A549 (cell line): ENCODE measurements at regions not wholly inside any gene's neighbourhood (a gene's known extent, or its start where the extent isn't known, plus 50 kb on each side); places are given as distances from the start of the nearest gene placed in this dataset.

Experiments used
- ESRRA ChIP-seq: fragments of 150-350 bp; IDR thresholded peaks from 2 replicates; pipeline ENCODE4 v1.6.1; 2014; ENCODE audit warnings: mild to moderate bottlenecking, low read length, borderline replicate concordance
- KDM1A ChIP-seq: fragments of 200-600 bp; sonication (generic); IDR thresholded peaks from 2 replicates; pipeline ENCODE4 v1.6.1; 2016; ENCODE audit warnings: low read depth, mild to moderate bottlenecking
- MAFK ChIP-seq: fragments of 450-650 bp; IDR thresholded peaks from 2 replicates; pipeline ENCODE4 v1.6.1; 2014; ENCODE audit not compliant: partially characterized antibody
- MAZ ChIP-seq: fragments of 150-350 bp; IDR thresholded peaks from 2 replicates; pipeline ENCODE4 v1.6.1; 2014; ENCODE audit warnings: antibody characterized with exemption, low read depth, low read length, borderline replicate concordance
- MYC ChIP-seq: IDR thresholded peaks from 2 replicates; pipeline ENCODE4 v1.6.1; 2012; ENCODE audit warnings: mild to moderate bottlenecking, inconsistent platforms, low read length, improper control_type of control experiment, borderline replicate concordance
- PHF8 ChIP-seq: fragments of 200-600 bp; sonication (generic); IDR thresholded peaks from 2 replicates; pipeline ENCODE4 v1.6.1; 2016; ENCODE audit warnings: low read depth, mild to moderate bottlenecking, antibody characterized with exemption, moderate library complexity, borderline replicate concordance
- RFX5 ChIP-seq: fragments of 450-650 bp; IDR thresholded peaks from 2 replicates; pipeline ENCODE4 v1.7.1; 2014; ENCODE audit warnings: antibody characterized with exemption, mild to moderate bottlenecking, moderate library complexity
- SMC3 ChIP-seq: fragments of >200 bp; sonication (Bioruptor Twin); formaldehyde crosslinking; IDR thresholded peaks from 3 replicates; pipeline ENCODE4 v1.6.1; 2018; ENCODE audit warnings: inconsistent platforms
- TP53 ChIP-seq: fragments of 250-450 bp; sonication (Bioruptor Pico); IDR thresholded peaks from 2 replicates; pipeline ENCODE4 v1.5.0; 2021; ENCODE audit warnings: mild to moderate bottlenecking, moderate library complexity
- ZSCAN20 ChIP-seq: fragments of 250-450 bp; sonication (Bioruptor Pico); IDR thresholded peaks from 2 replicates; pipeline ENCODE4 v1.8.0; 2022; ENCODE audit warnings: mild to moderate bottlenecking, moderate library complexity
- TF ChIP-seq, protein P1 (sequence below): fragments of >200 bp; sonication (Bioruptor Twin); formaldehyde crosslinking; IDR thresholded peaks from 3 replicates; pipeline ENCODE4 v1.5.1; 2016
- TF ChIP-seq, protein P2 (sequence below): IDR thresholded peaks from 2 replicates; pipeline ENCODE4 v1.6.1; 2012
- TF ChIP-seq, protein P3 (sequence below): IDR thresholded peaks from 2 replicates; pipeline ENCODE4 v1.6.1; 2012; ENCODE audit warnings: low read depth, borderline replicate concordance
- TF ChIP-seq, protein P4 (sequence below): fragments of 200-600 bp; sonication (generic); IDR thresholded peaks from 2 replicates; pipeline ENCODE4 v1.6.1; 2016; ENCODE audit warnings: antibody characterized with exemption, mild to moderate bottlenecking, moderate library complexity

DNA sequence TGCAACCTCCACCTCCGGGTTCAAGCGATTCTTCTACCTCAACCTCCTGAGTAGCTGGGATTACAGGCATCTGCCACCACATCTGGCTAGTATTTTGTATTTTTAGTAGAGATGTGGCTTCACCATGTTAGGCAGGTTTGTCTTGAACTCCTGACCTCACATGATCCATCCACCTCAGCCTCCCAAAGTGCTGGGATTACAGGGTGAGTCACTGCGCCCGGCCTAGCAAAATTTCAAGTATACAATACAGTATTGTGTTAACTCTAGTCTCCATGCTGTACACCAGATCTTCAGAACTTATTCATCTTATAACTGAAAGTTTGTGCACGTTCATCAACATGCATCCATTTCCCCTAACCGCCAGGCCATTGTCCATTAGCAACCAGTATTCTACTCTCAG, 115.1 kb upstream of the MDGA2 start:
- TF ChIP-seq ZSCAN20 (CRISPR knock-in tag) (no peak), MYC (no peak), SMC3 (no peak), MAZ (no peak), RFX5 (no peak), MAFK (no peak), ESRRA (no peak), PHF8 (no peak), KDM1A (no peak), TP53 (CRISPR knock-in tag) (no peak)
- TF ChIP-seq, protein P1, sequence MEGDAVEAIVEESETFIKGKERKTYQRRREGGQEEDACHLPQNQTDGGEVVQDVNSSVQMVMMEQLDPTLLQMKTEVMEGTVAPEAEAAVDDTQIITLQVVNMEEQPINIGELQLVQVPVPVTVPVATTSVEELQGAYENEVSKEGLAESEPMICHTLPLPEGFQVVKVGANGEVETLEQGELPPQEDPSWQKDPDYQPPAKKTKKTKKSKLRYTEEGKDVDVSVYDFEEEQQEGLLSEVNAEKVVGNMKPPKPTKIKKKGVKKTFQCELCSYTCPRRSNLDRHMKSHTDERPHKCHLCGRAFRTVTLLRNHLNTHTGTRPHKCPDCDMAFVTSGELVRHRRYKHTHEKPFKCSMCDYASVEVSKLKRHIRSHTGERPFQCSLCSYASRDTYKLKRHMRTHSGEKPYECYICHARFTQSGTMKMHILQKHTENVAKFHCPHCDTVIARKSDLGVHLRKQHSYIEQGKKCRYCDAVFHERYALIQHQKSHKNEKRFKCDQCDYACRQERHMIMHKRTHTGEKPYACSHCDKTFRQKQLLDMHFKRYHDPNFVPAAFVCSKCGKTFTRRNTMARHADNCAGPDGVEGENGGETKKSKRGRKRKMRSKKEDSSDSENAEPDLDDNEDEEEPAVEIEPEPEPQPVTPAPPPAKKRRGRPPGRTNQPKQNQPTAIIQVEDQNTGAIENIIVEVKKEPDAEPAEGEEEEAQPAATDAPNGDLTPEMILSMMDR = no peak
- TF ChIP-seq, protein P2, sequence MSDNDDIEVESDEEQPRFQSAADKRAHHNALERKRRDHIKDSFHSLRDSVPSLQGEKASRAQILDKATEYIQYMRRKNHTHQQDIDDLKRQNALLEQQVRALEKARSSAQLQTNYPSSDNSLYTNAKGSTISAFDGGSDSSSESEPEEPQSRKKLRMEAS = no peak
- TF ChIP-seq, protein P3, sequence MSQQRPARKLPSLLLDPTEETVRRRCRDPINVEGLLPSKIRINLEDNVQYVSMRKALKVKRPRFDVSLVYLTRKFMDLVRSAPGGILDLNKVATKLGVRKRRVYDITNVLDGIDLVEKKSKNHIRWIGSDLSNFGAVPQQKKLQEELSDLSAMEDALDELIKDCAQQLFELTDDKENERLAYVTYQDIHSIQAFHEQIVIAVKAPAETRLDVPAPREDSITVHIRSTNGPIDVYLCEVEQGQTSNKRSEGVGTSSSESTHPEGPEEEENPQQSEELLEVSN = no peak
- TF ChIP-seq, protein P4, sequence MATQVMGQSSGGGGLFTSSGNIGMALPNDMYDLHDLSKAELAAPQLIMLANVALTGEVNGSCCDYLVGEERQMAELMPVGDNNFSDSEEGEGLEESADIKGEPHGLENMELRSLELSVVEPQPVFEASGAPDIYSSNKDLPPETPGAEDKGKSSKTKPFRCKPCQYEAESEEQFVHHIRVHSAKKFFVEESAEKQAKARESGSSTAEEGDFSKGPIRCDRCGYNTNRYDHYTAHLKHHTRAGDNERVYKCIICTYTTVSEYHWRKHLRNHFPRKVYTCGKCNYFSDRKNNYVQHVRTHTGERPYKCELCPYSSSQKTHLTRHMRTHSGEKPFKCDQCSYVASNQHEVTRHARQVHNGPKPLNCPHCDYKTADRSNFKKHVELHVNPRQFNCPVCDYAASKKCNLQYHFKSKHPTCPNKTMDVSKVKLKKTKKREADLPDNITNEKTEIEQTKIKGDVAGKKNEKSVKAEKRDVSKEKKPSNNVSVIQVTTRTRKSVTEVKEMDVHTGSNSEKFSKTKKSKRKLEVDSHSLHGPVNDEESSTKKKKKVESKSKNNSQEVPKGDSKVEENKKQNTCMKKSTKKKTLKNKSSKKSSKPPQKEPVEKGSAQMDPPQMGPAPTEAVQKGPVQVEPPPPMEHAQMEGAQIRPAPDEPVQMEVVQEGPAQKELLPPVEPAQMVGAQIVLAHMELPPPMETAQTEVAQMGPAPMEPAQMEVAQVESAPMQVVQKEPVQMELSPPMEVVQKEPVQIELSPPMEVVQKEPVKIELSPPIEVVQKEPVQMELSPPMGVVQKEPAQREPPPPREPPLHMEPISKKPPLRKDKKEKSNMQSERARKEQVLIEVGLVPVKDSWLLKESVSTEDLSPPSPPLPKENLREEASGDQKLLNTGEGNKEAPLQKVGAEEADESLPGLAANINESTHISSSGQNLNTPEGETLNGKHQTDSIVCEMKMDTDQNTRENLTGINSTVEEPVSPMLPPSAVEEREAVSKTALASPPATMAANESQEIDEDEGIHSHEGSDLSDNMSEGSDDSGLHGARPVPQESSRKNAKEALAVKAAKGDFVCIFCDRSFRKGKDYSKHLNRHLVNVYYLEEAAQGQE = no peak
